ENCODE measurements at regions not wholly inside any gene's neighbourhood (a gene's known extent, or its start where the extent isn't known, plus 50 kb on each side); places are given as distances from the start of the nearest gene placed in this dataset.

DNA sequence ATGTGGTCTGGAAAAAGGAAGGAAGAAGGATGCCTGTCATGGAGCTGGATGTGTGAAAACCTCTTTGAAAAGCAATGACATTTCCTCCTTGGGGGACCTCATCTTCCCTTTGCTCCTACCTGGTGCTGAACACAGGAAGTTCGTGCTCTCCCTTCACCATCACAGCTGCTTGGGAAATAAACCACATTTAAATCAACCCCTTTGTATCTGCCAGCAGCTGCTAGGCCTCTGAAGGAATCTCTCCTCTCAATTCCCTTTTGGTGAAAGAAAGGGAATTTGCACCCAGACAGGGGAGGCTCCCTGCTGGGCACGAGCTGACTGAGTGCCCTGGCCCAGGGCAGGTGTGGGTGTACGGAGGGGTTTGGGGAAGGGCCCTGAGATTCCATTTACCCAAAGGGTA, 437.7 kb downstream of the TSHZ3 start:
- no peak overlapping the region for H3K4me3 Mint-ChIP-seq
- Histone ChIP-seq H3K27me3 (ENCODE audit: control insufficient read depth, insufficient read depth, low read length, poor library complexity, severe bottlenecking) (no peaks in the 10 kb centered on the region), H3K9me3 (ENCODE audit: control insufficient read depth, low read length) (no peaks in the 10 kb centered on the region), H3K4me3 (ENCODE audit: low read length) (no peak overlapping the region), H3K27ac (ENCODE audit: low read depth, low read length) (no peak overlapping the region), H3K4me1 (ENCODE audit: control insufficient read depth, insufficient read depth, low read length) (no peaks in the 10 kb centered on the region), H3K9ac (ENCODE audit: extremely low read depth, low read length, poor library complexity, severe bottlenecking) (no peak overlapping the region), H3K36me3 (ENCODE audit: control insufficient read depth, insufficient read depth, low read length) (no peaks in the 10 kb centered on the region)
- TF ChIP-seq, protein P1, sequence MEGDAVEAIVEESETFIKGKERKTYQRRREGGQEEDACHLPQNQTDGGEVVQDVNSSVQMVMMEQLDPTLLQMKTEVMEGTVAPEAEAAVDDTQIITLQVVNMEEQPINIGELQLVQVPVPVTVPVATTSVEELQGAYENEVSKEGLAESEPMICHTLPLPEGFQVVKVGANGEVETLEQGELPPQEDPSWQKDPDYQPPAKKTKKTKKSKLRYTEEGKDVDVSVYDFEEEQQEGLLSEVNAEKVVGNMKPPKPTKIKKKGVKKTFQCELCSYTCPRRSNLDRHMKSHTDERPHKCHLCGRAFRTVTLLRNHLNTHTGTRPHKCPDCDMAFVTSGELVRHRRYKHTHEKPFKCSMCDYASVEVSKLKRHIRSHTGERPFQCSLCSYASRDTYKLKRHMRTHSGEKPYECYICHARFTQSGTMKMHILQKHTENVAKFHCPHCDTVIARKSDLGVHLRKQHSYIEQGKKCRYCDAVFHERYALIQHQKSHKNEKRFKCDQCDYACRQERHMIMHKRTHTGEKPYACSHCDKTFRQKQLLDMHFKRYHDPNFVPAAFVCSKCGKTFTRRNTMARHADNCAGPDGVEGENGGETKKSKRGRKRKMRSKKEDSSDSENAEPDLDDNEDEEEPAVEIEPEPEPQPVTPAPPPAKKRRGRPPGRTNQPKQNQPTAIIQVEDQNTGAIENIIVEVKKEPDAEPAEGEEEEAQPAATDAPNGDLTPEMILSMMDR (conservative IDR thresholded peaks at IDR 0.05), result no peak
- H3K27ac Mint-ChIP-seq, result no peak overlapping the region
- H3K9me3 Mint-ChIP-seq, result no peaks in the 10 kb centered on the region
- no peak for DNase-seq
- H3K4me1 Mint-ChIP-seq, result peaks cover 4% of the 10 kb centered on the region
- 88% methylated on average over 3 of the region's 3 CpGs; no CpG with 5 or more reads in 1 of the 2 experiments for WGBS, 2 experiments (ENCODE audit: insufficient coverage in 1 of 2, insufficient read length in 1 of 2)
- H3K27me3 Mint-ChIP-seq (ENCODE audit: insufficient read depth), result no peaks in the 10 kb centered on the region
- no peaks in the 10 kb centered on the region for H3K36me3 Mint-ChIP-seq (ENCODE audit: low read depth)

DNA sequence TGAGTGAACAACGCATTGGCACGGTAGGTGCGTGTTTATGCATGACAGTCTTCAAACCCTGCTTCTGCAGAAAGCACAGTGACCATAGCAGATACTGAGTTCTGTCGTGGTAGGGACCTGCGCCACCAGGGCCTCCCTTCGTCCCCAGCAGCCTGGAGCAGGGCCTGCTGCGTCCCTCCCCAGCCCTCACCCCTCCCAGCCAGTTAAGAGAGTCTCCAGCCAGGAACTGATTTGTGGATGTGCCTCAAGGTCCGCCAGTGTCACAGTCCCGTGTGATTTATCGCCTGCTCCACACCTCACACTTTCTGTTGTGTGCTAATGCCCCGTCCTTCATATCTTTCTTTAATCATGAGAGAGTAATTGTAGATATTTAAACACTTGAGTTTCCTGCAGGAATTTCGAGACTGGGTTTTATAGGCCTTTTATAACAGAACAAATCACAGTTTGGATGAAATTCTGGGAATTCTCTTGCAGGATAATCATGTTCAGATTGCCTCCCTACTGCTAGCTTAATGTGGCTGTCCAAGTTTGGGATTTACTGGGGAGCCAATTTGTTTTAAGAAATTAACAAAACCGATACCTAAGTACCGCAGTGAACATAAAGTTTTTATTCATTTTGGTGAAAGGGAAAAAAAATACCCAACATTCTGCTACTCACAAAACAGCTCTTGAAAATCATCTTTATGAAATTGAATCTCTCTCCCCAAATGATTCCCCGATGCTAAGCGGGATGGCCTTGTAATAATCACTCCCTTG, 438.6 kb downstream of the TSHZ3 start:
- Mint-ChIP-seq H3K27ac (no peak overlapping the region), H3K27me3 (ENCODE audit: insufficient read depth) (no peaks in the 10 kb centered on the region), H3K9me3 (no peaks in the 10 kb centered on the region), H3K4me1 (peaks cover 4% of the 10 kb centered on the region), H3K36me3 (ENCODE audit: low read depth) (no peaks in the 10 kb centered on the region), H3K4me3 (no peak overlapping the region)
- Histone ChIP-seq H3K27ac (ENCODE audit: low read depth, low read length) (no peak overlapping the region), H3K4me3 (ENCODE audit: low read length) (no peak overlapping the region), H3K36me3 (ENCODE audit: control insufficient read depth, insufficient read depth, low read length) (no peaks in the 10 kb centered on the region), H3K9ac (ENCODE audit: extremely low read depth, low read length, poor library complexity, severe bottlenecking) (no peak overlapping the region), H3K9me3 (ENCODE audit: control insufficient read depth, low read length) (no peaks in the 10 kb centered on the region), H3K27me3 (ENCODE audit: control insufficient read depth, insufficient read depth, low read length, poor library complexity, severe bottlenecking) (no peaks in the 10 kb centered on the region), H3K4me1 (ENCODE audit: control insufficient read depth, insufficient read depth, low read length) (no peaks in the 10 kb centered on the region)
- DNase-seq, result no peak
- TF ChIP-seq, protein P1 (conservative IDR thresholded peaks at IDR 0.05), result no peak
- 80 to 86% methylated on average over 8 to 16 of the region's 16 CpGs for WGBS, 2 experiments (ENCODE audit: insufficient coverage in 1 of 2, insufficient read length in 1 of 2)

DNA sequence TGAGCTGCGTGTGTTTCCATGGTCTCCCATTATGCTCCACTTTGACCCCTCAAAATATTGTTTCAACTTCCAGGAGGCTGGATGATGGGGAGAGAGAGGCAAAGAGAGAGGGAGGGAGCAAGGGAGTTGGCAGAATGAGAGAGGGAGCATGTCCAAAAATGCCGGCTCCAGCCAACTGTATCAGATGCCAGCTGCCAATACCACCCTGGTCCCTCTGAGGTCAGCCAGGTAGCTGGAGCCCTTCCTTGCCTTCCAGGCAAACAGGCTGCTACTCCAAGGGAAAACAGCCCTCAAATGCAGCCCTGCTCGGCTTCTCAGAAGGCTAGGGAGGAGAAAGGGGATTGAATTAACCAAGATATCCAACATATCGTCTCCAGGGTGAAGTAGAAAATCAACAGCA, 440.0 kb downstream of the TSHZ3 start:
- no peak for DNase-seq
- TF ChIP-seq, protein P1 (conservative IDR thresholded peaks at IDR 0.05), result no peak
- no peaks in the 10 kb centered on the region for H3K27me3 Mint-ChIP-seq (ENCODE audit: insufficient read depth)
- H3K36me3 Mint-ChIP-seq (ENCODE audit: low read depth), result no peaks in the 10 kb centered on the region
- Histone ChIP-seq H3K4me3 (ENCODE audit: low read length) (no peak overlapping the region), H3K4me1 (ENCODE audit: control insufficient read depth, insufficient read depth, low read length) (no peaks in the 10 kb centered on the region), H3K9ac (ENCODE audit: extremely low read depth, low read length, poor library complexity, severe bottlenecking) (no peak overlapping the region), H3K27me3 (ENCODE audit: control insufficient read depth, insufficient read depth, low read length, poor library complexity, severe bottlenecking) (no peaks in the 10 kb centered on the region), H3K27ac (ENCODE audit: low read depth, low read length) (no peak overlapping the region), H3K36me3 (ENCODE audit: control insufficient read depth, insufficient read depth, low read length) (no peaks in the 10 kb centered on the region), H3K9me3 (ENCODE audit: control insufficient read depth, low read length) (no peaks in the 10 kb centered on the region)
- H3K27ac Mint-ChIP-seq, result no peak overlapping the region
- no peaks in the 10 kb centered on the region for H3K9me3 Mint-ChIP-seq
- peaks cover 4% of the 10 kb centered on the region for H3K4me1 Mint-ChIP-seq
- WGBS, 2 experiments (ENCODE audit: insufficient coverage in 1 of 2, insufficient read length in 1 of 2), result 98% methylated on average over 3 of the region's 4 CpGs; no CpG with 5 or more reads in 1 of the 2 experiments
- no peak overlapping the region for H3K4me3 Mint-ChIP-seq

Data from endodermal cell (in vitro differentiated cells).